HEK293 (cell line): ENCODE measurements at regions not wholly inside any gene's neighbourhood (a gene's known extent, or its start where the extent isn't known, plus 50 kb on each side); places are given as distances from the start of the nearest gene placed in this dataset.

Experiments
- CTCF ChIA-PET: fragments of 350-600 bp; formaldehyde crosslinking; extraction: SDS; loops from one replicate; lab custom pipeline; 2021; ENCODE audit warnings: antibody characterized with exemption; lab: Yijun Ruan, JAX
- POLR2A ChIA-PET: fragments of 300-600 bp; formaldehyde crosslinking; extraction: SDS; loops from one replicate; lab custom pipeline; 2020; ENCODE audit warnings: antibody characterized with exemption, inconsistent platforms; lab: Yijun Ruan, JAX
- H3K27ac ChIP-seq: fragments of 200-500 bp; sonication (Bioruptor generic); 2 replicates; pipeline ENCODE4 v1.5.1; 2014; ENCODE audit warnings: low read depth, low read length, control low read depth, inconsistent platforms; ENCODE audit errors: extremely low read depth
- H3K36me3 ChIP-seq, 2 experiments: fragments of 200-500 bp in 1 of 2; sonication (Bioruptor generic) in 1 of 2; 1 replicate in 1 of 2; 2 replicates in 1 of 2; pipeline ENCODE4 v1.5.1; 2014 to 2017; ENCODE audit warnings: inconsistent platforms in 2 of 2, low read length in 2 of 2; ENCODE audit not compliant: control insufficient read depth in 2 of 2, insufficient read depth in 1 of 2
- H3K4me1 ChIP-seq: fragments of 200-500 bp; sonication (Bioruptor generic); 2 replicates; pipeline ENCODE4 v1.5.1; 2014; ENCODE audit warnings: mild to moderate bottlenecking, low read length, inconsistent platforms; ENCODE audit not compliant: control insufficient read depth, insufficient read depth
- H3K4me3 ChIP-seq: 2 replicates; pipeline ENCODE4 v1.5.1; 2011; ENCODE audit warnings: low read depth, mild to moderate bottlenecking, control low read depth, low read length, moderate library complexity
- H3K9me3 ChIP-seq: fragments of 200-500 bp; sonication (Bioruptor generic); 2 replicates; pipeline ENCODE4 v1.5.1; 2014; ENCODE audit warnings: low read depth, low read length, inconsistent platforms; ENCODE audit not compliant: control insufficient read depth, insufficient read depth
- KLF8 ChIP-seq: fragments of 450-650 bp; formaldehyde crosslinking; IDR thresholded peaks from 2 replicates; pipeline ENCODE4 v1.5.1; 2016; ENCODE audit warnings: missing biosample characterization, missing genetic modification characterization
- KLF9 ChIP-seq: fragments of 450-650 bp; formaldehyde crosslinking; IDR thresholded peaks from 2 replicates; pipeline ENCODE4 v1.5.1; 2016; ENCODE audit warnings: missing biosample characterization, missing genetic modification characterization, low read depth
- PRDM6 ChIP-seq: fragments of 450-650 bp; formaldehyde crosslinking; IDR thresholded peaks from 2 replicates; pipeline ENCODE4 v1.5.1; 2017; ENCODE audit warnings: missing biosample characterization, missing genetic modification characterization
- SALL2 ChIP-seq: fragments of 450-650 bp; formaldehyde crosslinking; IDR thresholded peaks from 2 replicates; pipeline ENCODE4 v1.5.0; 2017; ENCODE audit warnings: missing biosample characterization, mild to moderate bottlenecking, missing genetic modification characterization, borderline replicate concordance
- ZEB2 ChIP-seq: fragments of 450-650 bp; formaldehyde crosslinking; IDR thresholded peaks from 2 replicates; pipeline ENCODE4 v1.5.1; 2016; ENCODE audit warnings: missing biosample characterization, missing genetic modification characterization
- ZNF146 ChIP-seq: fragments of 450-650 bp; formaldehyde crosslinking; IDR thresholded peaks from 2 replicates; pipeline ENCODE4 v1.5.1; 2016; ENCODE audit warnings: missing biosample characterization, missing genetic modification characterization
- ZNF211 ChIP-seq: fragments of 450-650 bp; formaldehyde crosslinking; IDR thresholded peaks from 2 replicates; pipeline ENCODE4 v1.5.1; 2016; ENCODE audit warnings: low read depth, missing biosample characterization, missing genetic modification characterization
- ZNF292 ChIP-seq: fragments of 450-650 bp; formaldehyde crosslinking; IDR thresholded peaks from 2 replicates; pipeline ENCODE4 v1.5.1; 2016; ENCODE audit warnings: low read depth, missing biosample characterization, missing genetic modification characterization, borderline replicate concordance
- ZNF423 ChIP-seq: fragments of 450-650 bp; formaldehyde crosslinking; IDR thresholded peaks from 2 replicates; pipeline ENCODE4 v1.5.1; 2016; ENCODE audit warnings: missing biosample characterization, missing genetic modification characterization
- ZNF513 ChIP-seq: fragments of 450-650 bp; IDR thresholded peaks from 2 replicates; pipeline ENCODE4 v1.5.1; 2018; ENCODE audit warnings: missing biosample characterization, missing genetic modification characterization
- ZNF514 ChIP-seq: fragments of 450-650 bp; formaldehyde crosslinking; IDR thresholded peaks from 2 replicates; pipeline ENCODE4 v1.5.1; 2016; ENCODE audit warnings: missing biosample characterization, missing genetic modification characterization
- ZNF518A ChIP-seq: fragments of 450-650 bp; formaldehyde crosslinking; conservative IDR thresholded peaks from 2 replicates; pipeline ENCODE4 v1.5.1; 2016; ENCODE audit warnings: low read depth, missing biosample characterization, missing genetic modification characterization
- ZNF558 ChIP-seq: fragments of 450-650 bp; formaldehyde crosslinking; IDR thresholded peaks from 2 replicates; pipeline ENCODE4 v1.5.1; 2016; ENCODE audit warnings: missing biosample characterization, missing genetic modification characterization
- ZNF626 ChIP-seq: fragments of 450-650 bp; sonication (Bioruptor Pico); formaldehyde crosslinking; IDR thresholded peaks from 2 replicates; pipeline ENCODE4 v1.5.1; 2018; ENCODE audit warnings: missing biosample characterization, missing genetic modification characterization, inconsistent platforms
- ZNF629 ChIP-seq: fragments of 450-650 bp; formaldehyde crosslinking; IDR thresholded peaks from 2 replicates; pipeline ENCODE4 v1.5.1; 2017; ENCODE audit warnings: missing biosample characterization, missing genetic modification characterization
- ZNF639 ChIP-seq: fragments of 450-650 bp; formaldehyde crosslinking; IDR thresholded peaks from 2 replicates; pipeline ENCODE4 v1.5.1; 2016; ENCODE audit warnings: missing biosample characterization, missing genetic modification characterization
- ZNF654 ChIP-seq: fragments of 450-650 bp; formaldehyde crosslinking; IDR thresholded peaks from 2 replicates; pipeline ENCODE4 v1.5.1; 2016; ENCODE audit warnings: low read depth, missing biosample characterization, missing genetic modification characterization
- ZNF701 ChIP-seq: fragments of 450-650 bp; formaldehyde crosslinking; IDR thresholded peaks from 2 replicates; pipeline ENCODE4 v1.5.1; 2016; ENCODE audit warnings: missing biosample characterization, missing genetic modification characterization
- ZNF791 ChIP-seq: fragments of 450-650 bp; formaldehyde crosslinking; IDR thresholded peaks from 2 replicates; pipeline ENCODE4 v1.5.1; 2016; ENCODE audit warnings: missing biosample characterization, missing genetic modification characterization
- ZSCAN23 ChIP-seq: fragments of 450-650 bp; formaldehyde crosslinking; IDR thresholded peaks from 2 replicates; pipeline ENCODE4 v1.5.1; 2016; ENCODE audit warnings: missing biosample characterization, missing genetic modification characterization
- ZSCAN4 ChIP-seq: fragments of 450-650 bp; formaldehyde crosslinking; IDR thresholded peaks from 2 replicates; pipeline ENCODE4 v1.5.1; 2017; ENCODE audit warnings: missing biosample characterization, missing genetic modification characterization
- ZSCAN5A ChIP-seq: fragments of 450-650 bp; formaldehyde crosslinking; IDR thresholded peaks from 2 replicates; pipeline ENCODE4 v1.5.1; 2016; ENCODE audit warnings: missing biosample characterization, missing genetic modification characterization

- no peak for TF ChIP-seq ZNF518A (tag by site-specific recombination)
Measured at GRCh38 chr21:27129215-27129614, 162.3 kb upstream of the ADAMTS5 start (continued).

- H3K4me3 ChIP-seq: no peak overlapping the region
- no peak for TF ChIP-seq PRDM6 (tag by site-specific recombination)
- no peak for TF ChIP-seq ZNF791
- no peak for TF ChIP-seq ZNF292 (tag by site-specific recombination)
- TF ChIP-seq KLF8 (tag by site-specific recombination): no peak
- TF ChIP-seq ZSCAN23 (tag by site-specific recombination): no peak
- no peak for TF ChIP-seq KLF9 (tag by site-specific recombination)
- TF ChIP-seq SALL2: no peak
- no peak for TF ChIP-seq ZNF513 (tag by site-specific recombination)
- no peaks in the 10 kb centered on the region for H3K36me3 ChIP-seq
- H3K9me3 ChIP-seq: no peaks in the 10 kb centered on the region
- no peaks in the 10 kb centered on the region for H3K4me1 ChIP-seq
- H3K27ac ChIP-seq: no peak overlapping the region
- CTCF ChIA-PET: no interaction called here
- POLR2A ChIA-PET: no interaction called here
Measured at GRCh38 chr21:27126140-27126539, 159.3 kb upstream of the ADAMTS5 start.

- Histone ChIP-seq H3K4me3 (no peak overlapping the region), H3K36me3 (no peaks in the 10 kb centered on the region), H3K4me1 (no peaks in the 10 kb centered on the region), H3K27ac (no peak overlapping the region), H3K9me3 (no peaks in the 10 kb centered on the region)
- CTCF ChIA-PET: interaction anchor here (0.6 to 0.8 kb wide), 2 partner anchors 118 to 287 kb away, joined by 3 read pairs; no protein-coding TSS in a partner anchor
- POLR2A ChIA-PET: no interaction called here
- TF ChIP-seq ZNF423 (tag by site-specific recombination) (no peak), ZNF211 (no peak), ZNF514 (tag by site-specific recombination) (no peak), ZNF639 (tag by site-specific recombination) (no peak), ZNF654 (tag by site-specific recombination) (no peak), ZSCAN4 (tag by site-specific recombination) (no peak), ZNF701 (tag by site-specific recombination) (no peak), ZNF629 (no peak), ZSCAN5A (tag by site-specific recombination) (no peak), ZNF558 (tag by site-specific recombination) (no peak), ZEB2 (tag by site-specific recombination) (no peak), ZNF626 (tag by site-specific recombination) (no peak), ZNF146 (tag by site-specific recombination) (no peak)
Measured at GRCh38 chr21:27122686-27123085, 155.8 kb upstream of the ADAMTS5 start.
